Liver (tissue), 7 donors: ENCODE measurements at regions not wholly inside any gene's neighbourhood (a gene's known extent, or its start where the extent isn't known, plus 50 kb on each side); places are given as distances from the start of the nearest gene placed in this dataset.

Experiments used
- DNase-seq: peaks from one replicate; pipeline ENCODE4 v3.0.0-alpha.2; 2017; ENCODE audit warnings: low spot score
- H3K27ac ChIP-seq, 2 donors: one replicate each; pipeline ENCODE4 v1.7.0; 2013; ENCODE audit warnings: inconsistent platforms in 2 of 2, low read length in 2 of 2, control low read depth in 1 of 2, low read depth in 1 of 2, mild to moderate bottlenecking in 1 of 2
- H3K27me3 ChIP-seq, 4 donors: one replicate each; pipeline versions ENCODE4 v1.6.1 to v1.7.0; 2013; ENCODE audit warnings: low read length in 3 of 4, inconsistent platforms in 1 of 4, mild to moderate bottlenecking in 1 of 4, moderate library complexity in 1 of 4; ENCODE audit not compliant: control insufficient read depth in 4 of 4, insufficient read depth in 4 of 4
- H3K36me3 ChIP-seq, 4 donors: one replicate each; pipeline versions ENCODE4 v1.6.1 to v1.7.0; 2013; ENCODE audit warnings: low read length in 3 of 4, mild to moderate bottlenecking in 3 of 4, low read depth in 1 of 4, moderate library complexity in 1 of 4; ENCODE audit not compliant: control insufficient read depth in 4 of 4, insufficient read depth in 3 of 4
- H3K4me1 ChIP-seq, 4 donors: one replicate each; pipeline versions ENCODE4 v1.6.1 to v1.7.0; 2013; ENCODE audit warnings: low read length in 3 of 4, mild to moderate bottlenecking in 3 of 4, moderate library complexity in 1 of 4; ENCODE audit not compliant: control insufficient read depth in 4 of 4, insufficient read depth in 4 of 4
- H3K4me3 ChIP-seq, 3 donors: one replicate each; pipeline versions ENCODE4 v1.6.1 to v1.7.0; 2013; ENCODE audit warnings: low read length in 3 of 3, control low read depth in 1 of 3, low read depth in 1 of 3, mild to moderate bottlenecking in 1 of 3
- H3K9ac ChIP-seq, 2 donors: one replicate each; pipeline ENCODE4 v1.7.0; 2013; ENCODE audit warnings: low read length in 2 of 2, mild to moderate bottlenecking in 2 of 2, moderate library complexity in 2 of 2, control low read depth in 1 of 2, low read depth in 1 of 2
- H3K9me3 ChIP-seq, 4 donors: one replicate each; pipeline versions ENCODE4 v1.6.1 to v1.7.0; 2013; ENCODE audit warnings: low read length in 3 of 4; ENCODE audit not compliant: control insufficient read depth in 4 of 4
- EGR1 ChIP-seq, 2 donors: IDR thresholded peaks; 2 replicates each; pipeline ENCODE4 v1.6.1; 2016 to 2018; ENCODE audit warnings: antibody characterized with exemption in 2 of 2, low read depth in 2 of 2
- FOXA2 ChIP-seq: IDR thresholded peaks from 2 replicates; pipeline ENCODE4 v1.6.1; 2016; ENCODE audit warnings: antibody characterized with exemption
- GABPA ChIP-seq, 2 donors: IDR thresholded peaks in 1 of 2; conservative IDR thresholded peaks in 1 of 2; 2 replicates each; pipeline ENCODE4 v1.6.1; 2016; ENCODE audit warnings: antibody characterized with exemption in 2 of 2, mild to moderate bottlenecking in 1 of 2, moderate library complexity in 1 of 2
- HNF4G ChIP-seq: IDR thresholded peaks from 2 replicates; pipeline ENCODE4 v1.6.1; 2016; ENCODE audit warnings: antibody characterized with exemption
- MAX ChIP-seq: IDR thresholded peaks from 2 replicates; pipeline ENCODE4 v1.6.1; 2016; ENCODE audit warnings: antibody characterized with exemption
- REST ChIP-seq: IDR thresholded peaks from 2 replicates; pipeline ENCODE4 v1.6.1; 2016; ENCODE audit warnings: antibody characterized with exemption, mild to moderate bottlenecking
- RXRA ChIP-seq, 2 donors: IDR thresholded peaks; 2 replicates each; pipeline ENCODE4 v1.6.1; 2017 to 2018; ENCODE audit warnings: antibody characterized with exemption in 2 of 2, mild to moderate bottlenecking in 1 of 2
- SP1 ChIP-seq: IDR thresholded peaks from 2 replicates; pipeline ENCODE4 v1.6.1; 2018; ENCODE audit warnings: antibody characterized with exemption, mild to moderate bottlenecking
- YY1 ChIP-seq: IDR thresholded peaks from 2 replicates; pipeline ENCODE4 v1.6.1; 2016; ENCODE audit warnings: antibody characterized with exemption, mild to moderate bottlenecking
- ZBTB33 ChIP-seq: IDR thresholded peaks from 2 replicates; pipeline ENCODE4 v1.6.1; 2016; ENCODE audit warnings: antibody characterized with exemption
- WGBS: extraction: QIAGEN DNeasy Blood & Tissue Kit; methylation state at CpG from one replicate; pipeline ENCODE4 v1.1.7; 2013; 5-methylcytosine and 5-hydroxymethylcytosine counted together
- donor health status: healthy.
- donor health status: healthy.
- donor health status: healthy.
- donor health status: healthy.

GRCh38 chr13:31955741-31956140 lies 75.8 kb upstream of the FRY start:
- TF ChIP-seq RXRA (IDR thresholded peaks at IDR 0.05) (no peak), REST (no peak), ZBTB33 (no peak), GABPA (IDR thresholded peaks at IDR 0.05 in 1 of 2, conservative IDR thresholded peaks at IDR 0.05 in 1 of 2) (no peak), MAX (no peak), EGR1 (IDR thresholded peaks at IDR 0.05; ENCODE audit: low read depth in 2 of 2) (no peak)
- H3K9ac ChIP-seq = no peak overlapping the region
- H3K36me3 ChIP-seq = no peaks in the 10 kb centered on the region
- H3K27ac ChIP-seq = no peak overlapping the region
- no peak overlapping the region for H3K4me3 ChIP-seq
- 81% methylated on average over 5 of the region's 5 CpGs for WGBS
- no peaks in the 10 kb centered on the region for H3K4me1 ChIP-seq
- DNase-seq = no peak
- no peaks in the 10 kb centered on the region for H3K9me3 ChIP-seq
- no peaks in the 10 kb centered on the region for H3K27me3 ChIP-seq

- Histone ChIP-seq H3K9me3 (no peaks in the 10 kb centered on the region), H3K27ac (no peak overlapping the region), H3K36me3 (no peaks in the 10 kb centered on the region), H3K9ac (no peak overlapping the region), H3K4me3 (no peak overlapping the region), H3K4me1 (no peaks in the 10 kb centered on the region), H3K27me3 (no peaks in the 10 kb centered on the region)
- no peak for DNase-seq
- TF ChIP-seq REST (no peak), FOXA2 (no peak), YY1 (no peak), SP1 (no peak), HNF4G (no peak), ZBTB33 (no peak), GABPA (IDR thresholded peaks at IDR 0.05 in 1 of 2, conservative IDR thresholded peaks at IDR 0.05 in 1 of 2) (no peak)
- 95% methylated on average over 2 of the region's 2 CpGs for WGBS
These were observed 74.5 kb upstream of the FRY start for GRCh38 chr13:31956980-31957644.
